ENCODE measurements at regions not wholly inside any gene's neighbourhood (a gene's known extent, or its start where the extent isn't known, plus 50 kb on each side); places are given as distances from the start of the nearest gene placed in this dataset.

DNA sequence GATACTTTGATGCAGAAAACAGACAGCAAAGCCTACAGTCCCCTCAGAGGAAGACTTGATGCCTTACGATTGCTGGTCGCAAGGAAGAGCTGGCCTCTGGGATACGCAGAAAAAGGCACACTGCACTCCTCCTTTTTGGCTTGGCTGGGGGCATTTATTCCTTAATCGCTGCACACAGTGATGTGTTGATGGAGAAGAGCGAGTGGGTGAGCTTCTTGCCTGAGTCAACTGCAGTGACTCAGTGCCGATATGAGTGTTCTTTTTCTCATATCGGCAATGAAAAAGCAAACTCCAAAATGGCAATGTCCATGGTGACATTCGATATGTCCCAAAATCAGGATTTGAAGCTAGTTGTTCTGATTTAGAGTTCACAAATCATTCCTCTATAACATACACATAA lies 794.8 kb downstream of the HACE1 start:
- no peak for DNase-seq (ENCODE audit: low spot score)

DNA sequence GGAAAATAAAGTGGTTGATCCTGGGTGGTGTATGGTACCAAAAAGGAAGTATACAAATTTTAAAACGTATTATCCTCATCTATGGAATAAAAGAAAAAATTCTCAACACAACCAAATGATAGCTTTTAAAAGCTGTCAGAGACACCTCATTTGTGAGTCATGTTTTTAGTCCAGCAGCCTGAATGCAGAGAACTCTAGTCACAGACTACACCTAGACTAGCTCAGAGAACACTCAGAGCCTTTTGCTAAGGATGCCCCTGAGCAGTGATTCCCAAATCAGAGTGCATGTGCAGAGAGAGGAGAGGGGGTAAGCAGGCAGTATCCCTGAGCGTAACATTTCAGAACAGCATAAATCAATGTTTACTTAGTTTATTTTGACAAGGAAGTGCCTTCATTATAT lies 809.3 kb downstream of the HACE1 start:
- DNase-seq (ENCODE audit: low spot score), result no peak

DNA sequence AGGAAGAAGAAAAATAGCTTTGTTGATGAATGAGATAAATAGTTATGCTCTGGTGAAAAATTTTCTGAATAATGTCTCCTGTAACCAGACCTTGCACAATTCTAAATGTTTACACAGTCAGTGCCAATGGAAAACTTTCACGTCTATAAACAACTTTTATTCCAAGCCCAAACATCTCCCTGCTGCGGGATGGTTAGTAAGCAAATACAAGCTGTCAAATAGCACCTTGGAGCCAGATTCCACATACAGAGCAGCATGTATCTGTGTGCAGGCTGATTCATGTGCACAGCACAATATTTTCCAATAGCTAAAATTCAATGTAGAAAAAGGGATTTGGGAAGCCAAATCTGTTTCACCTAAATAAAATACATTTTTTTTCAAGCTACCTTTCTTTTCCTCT lies 813.3 kb downstream of the HACE1 start:
- DNase-seq (ENCODE audit: low spot score), result no peak

DNA sequence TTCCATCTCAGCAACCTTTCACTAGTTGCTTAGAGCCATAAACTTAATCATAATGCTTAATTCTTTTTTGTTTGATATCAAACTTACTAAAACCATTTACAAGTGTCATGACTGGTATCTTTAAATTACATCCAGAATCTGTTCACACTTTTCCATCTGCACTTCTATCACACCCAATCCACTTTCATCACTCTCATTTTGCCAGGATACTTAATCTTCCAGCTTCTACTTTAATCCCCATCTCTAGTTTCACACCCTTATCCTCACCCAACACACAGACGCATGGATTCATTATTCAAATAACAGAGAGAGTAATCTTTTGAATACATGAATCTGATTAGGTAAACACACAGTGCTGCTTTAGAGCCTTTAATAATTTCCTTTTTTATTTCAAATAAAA lies 828.4 kb downstream of the HACE1 start:
- DNase-seq (ENCODE audit: low spot score), result no peak

GRCh38 chr6:104022126-104022525 lies 837.6 kb downstream of the HACE1 start:
- DNase-seq (ENCODE audit: low spot score), result no peak

DNA sequence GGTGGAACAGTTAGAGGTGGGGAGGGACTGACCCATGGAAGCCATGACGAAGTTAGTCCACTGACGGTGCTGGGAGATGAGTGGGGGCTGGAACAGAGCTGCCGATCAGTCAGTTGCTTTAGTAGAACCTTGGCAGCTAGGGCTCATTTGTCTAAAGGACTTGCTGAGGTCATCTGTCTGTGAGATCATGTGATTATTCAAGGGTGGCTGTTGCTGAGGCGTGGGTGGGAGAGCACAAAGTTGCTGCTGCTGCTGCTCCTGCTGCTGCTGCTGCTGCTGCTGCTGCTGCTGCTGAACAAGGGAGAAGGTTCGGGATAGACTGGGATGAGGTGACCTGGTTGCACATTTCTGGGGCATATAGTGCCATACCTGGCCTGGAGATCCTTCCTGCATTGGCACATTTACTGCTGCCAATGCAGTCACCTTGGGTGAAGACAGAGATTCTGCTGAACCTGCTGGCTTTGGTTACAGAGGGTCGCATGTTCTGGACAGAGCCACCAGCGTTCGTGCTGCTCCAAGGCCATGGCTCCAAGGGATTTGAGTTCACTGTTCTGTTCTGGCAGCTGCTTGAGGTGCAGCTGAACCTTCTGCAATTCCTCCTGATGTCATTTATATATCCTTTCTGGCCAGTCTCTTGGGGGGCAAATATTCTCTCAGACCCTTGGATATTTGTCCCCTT lies 840.5 kb downstream of the HACE1 start:
- DNase-seq (ENCODE audit: low spot score), result no peak

GRCh38 chr6:104017410-104018381 lies 842.0 kb downstream of the HACE1 start:
- no peak for DNase-seq (ENCODE audit: low spot score)

DNA sequence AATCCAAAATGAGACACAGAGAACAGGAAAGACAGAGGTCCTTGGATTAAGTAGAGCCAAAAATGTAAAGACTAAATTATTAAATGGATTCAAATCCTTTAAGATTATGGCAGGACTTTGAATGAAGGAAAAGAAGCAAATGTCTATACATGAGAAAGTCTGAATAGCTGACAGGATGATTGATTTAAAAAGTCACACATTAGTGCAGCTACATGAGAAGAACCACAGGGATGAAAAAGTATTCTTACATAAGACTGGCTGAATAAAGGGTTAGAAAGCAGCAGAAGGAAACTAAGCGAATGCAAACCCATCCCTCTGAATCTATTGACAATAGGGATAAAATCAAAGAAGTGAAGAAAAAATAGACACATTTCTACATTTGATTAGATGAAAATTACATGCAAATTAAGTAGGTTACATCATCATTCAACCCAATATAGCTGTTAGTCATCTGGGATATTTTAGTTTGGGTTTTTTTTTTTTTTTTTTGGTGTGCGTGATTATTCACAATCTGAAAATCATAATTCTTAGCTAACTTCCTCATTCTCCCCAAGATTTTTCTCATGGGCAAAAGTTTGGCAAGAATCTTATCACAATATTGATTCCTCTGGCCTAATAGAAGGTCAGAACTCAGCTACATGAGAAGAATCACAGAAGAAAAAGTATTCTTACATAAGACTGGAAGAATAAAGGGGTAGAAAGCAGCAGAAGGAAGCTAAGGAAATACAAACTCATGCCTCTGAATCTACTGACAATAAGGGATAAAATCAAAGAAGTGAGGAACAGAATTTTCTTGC lies 845.4 kb downstream of the HACE1 start:
- DNase-seq (ENCODE audit: low spot score), result no peak

- DNase-seq (ENCODE audit: low spot score), result no peak
Measured at GRCh38 chr6:104013312-104013971, 846.3 kb downstream of the HACE1 start.

- no peak for DNase-seq (ENCODE audit: low spot score)
Measured at GRCh38 chr6:104010897-104011296, 848.8 kb downstream of the HACE1 start.

DNA sequence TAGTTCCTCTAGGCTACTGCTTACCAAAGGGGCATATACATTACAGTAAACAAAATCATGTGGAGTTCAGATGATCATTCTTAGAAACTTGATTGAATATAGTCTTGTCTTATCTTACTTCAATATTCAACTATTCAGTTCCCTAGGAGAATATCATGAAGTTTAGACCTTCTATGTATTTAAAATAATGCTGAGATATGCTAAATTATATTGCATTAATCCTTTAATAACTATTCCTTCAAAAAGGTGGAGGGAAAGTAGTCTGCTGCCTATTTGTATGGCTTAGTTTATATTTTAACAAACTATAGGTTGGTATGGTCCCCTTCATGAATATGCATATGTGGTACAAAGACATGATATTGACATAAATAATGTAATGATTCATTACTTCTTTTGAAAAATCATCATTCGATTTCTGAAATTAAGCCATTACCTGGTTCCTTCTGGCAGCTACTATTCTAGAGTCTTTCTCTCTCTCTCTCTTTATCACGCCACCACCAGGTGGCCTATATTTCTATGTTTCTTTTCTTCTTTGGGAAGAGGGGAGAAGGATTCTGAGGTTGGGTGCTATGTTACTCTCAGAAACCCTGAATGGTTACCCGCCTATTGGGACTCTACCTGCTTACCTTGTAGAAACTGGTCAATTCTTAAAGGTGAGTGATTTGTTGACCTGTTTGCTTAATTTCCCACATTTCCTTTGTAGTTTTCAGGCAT lies 855.8 kb downstream of the HACE1 start:
- no peak for DNase-seq (ENCODE audit: low spot score)

GRCh38 chr6:103995571-103995970 lies 864.1 kb downstream of the HACE1 start:
- DNase-seq (ENCODE audit: low spot score), result no peak

GRCh38 chr6:103983860-103984259 lies 875.9 kb downstream of the HACE1 start:
- DNase-seq (ENCODE audit: low spot score), result no peak

GRCh38 chr6:103983011-103983410 lies 876.7 kb downstream of the HACE1 start:
- no peak for DNase-seq (ENCODE audit: low spot score)

DNA sequence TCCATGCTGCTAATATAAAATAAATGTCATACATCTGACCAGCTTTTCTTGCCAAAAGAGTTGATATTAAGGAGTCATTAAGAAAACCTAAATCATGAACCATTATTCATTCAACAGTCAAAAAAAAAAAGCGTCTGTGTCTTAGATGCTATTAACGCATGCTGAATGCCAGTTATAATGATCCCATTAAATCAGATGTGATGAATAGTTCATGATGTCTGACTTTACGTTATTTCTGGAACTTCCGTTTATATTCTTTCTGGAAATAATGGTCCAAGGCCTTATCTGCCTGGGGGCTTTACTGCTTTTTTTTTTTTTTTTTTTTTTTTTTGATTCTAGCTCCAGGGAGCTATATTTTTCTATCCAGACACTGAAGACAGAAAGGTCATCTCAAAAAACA lies 877.1 kb downstream of the HACE1 start:
- no peak for DNase-seq (ENCODE audit: low spot score)

GRCh38 chr6:103979308-103979707 lies 880.4 kb downstream of the HACE1 start:
- DNase-seq (ENCODE audit: low spot score), result no peak

- DNase-seq (ENCODE audit: low spot score), result no peak
Measured at GRCh38 chr6:103937389-103937788, 922.3 kb downstream of the HACE1 start.

- no peak for DNase-seq (ENCODE audit: low spot score)
Measured at GRCh38 chr6:103925317-103925716, 934.4 kb downstream of the HACE1 start.

GRCh38 chr6:103910018-103910417 lies 949.7 kb downstream of the HACE1 start:
- no peak for DNase-seq (ENCODE audit: low spot score)

DNA sequence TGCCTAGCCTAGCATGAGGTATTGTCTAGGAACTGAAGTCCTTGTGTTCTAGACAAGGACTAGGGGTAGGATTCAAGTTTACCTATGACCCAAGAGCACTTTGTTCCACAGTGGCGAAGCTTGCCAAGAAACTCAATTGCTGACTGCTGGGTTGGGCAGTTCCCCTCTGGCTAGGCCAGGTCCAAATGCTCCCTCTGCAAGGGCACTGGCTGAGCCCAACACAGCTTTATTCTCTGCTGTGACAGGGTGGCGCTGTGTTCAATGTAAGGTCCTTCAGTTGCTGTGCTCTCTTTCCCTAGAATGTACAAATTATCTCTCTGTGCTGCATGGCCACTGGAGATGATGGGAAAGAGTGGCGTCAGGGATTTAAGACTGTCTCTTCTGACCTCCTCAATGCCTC lies 950.8 kb downstream of the HACE1 start:
- DNase-seq (ENCODE audit: low spot score), result no peak

- no peak for DNase-seq (ENCODE audit: low spot score)
Measured at GRCh38 chr6:103895136-103895535, 964.6 kb downstream of the HACE1 start.
